Caco-2 (cell line): ENCODE measurements at regions not wholly inside any gene's neighbourhood (a gene's known extent, or its start where the extent isn't known, plus 50 kb on each side); places are given as distances from the start of the nearest gene placed in this dataset.

Experiments
- BruUV-seq: library from RNA; stranded (reverse); fragments of 400-500 nt; replicated peaks from 2 replicates; lab custom pipeline; 2021; lab: Mats Ljungman, UMichigan
- CTCF ChIA-PET: fragments of 300-600 bp; sonication (Branson Sonifier 250); formaldehyde crosslinking; loops from one replicate; lab custom pipeline; 2022; ENCODE audit warnings: antibody characterized with exemption; lab: Charles Lee
- POLR2A ChIA-PET: fragments of 300-600 bp; sonication (Branson Sonifier 250); formaldehyde crosslinking; loops from one replicate; lab custom pipeline; 2022; ENCODE audit warnings: antibody characterized with exemption; lab: Charles Lee
- DNase-seq, 2 experiments: peaks; one replicate each; pipeline versions ENCODE4 v3.0.0 to v3.0.0-alpha.2; 2020 to 2022
- H3K27me3 ChIP-seq: replicated peaks from 2 replicates; pipeline ENCODE4 v1.6.0; 2011; ENCODE audit warnings: low read length; ENCODE audit not compliant: control insufficient read depth, insufficient read depth
- H3K36me3 ChIP-seq: 2 replicates; pipeline ENCODE4 v1.5.1; 2011; ENCODE audit warnings: low read length; ENCODE audit not compliant: control insufficient read depth, insufficient read depth
- H3K4me1 ChIP-seq: fragments of 250-450 bp; sonication (Bioruptor Pico); 2 replicates; pipeline ENCODE4 v1.5.1; 2020; ENCODE audit warnings: mild to moderate bottlenecking
- H3K4me3 ChIP-seq: 2 replicates; pipeline ENCODE4 v1.5.1; 2011; ENCODE audit warnings: low read depth, mild to moderate bottlenecking, control low read depth, low read length
- H3K9me3 ChIP-seq: fragments of 250-450 bp; sonication (Bioruptor Pico); 2 replicates; pipeline ENCODE4 v1.5.1; 2020; ENCODE audit warnings: mild to moderate bottlenecking, moderate library complexity
- H3K27ac Mint-ChIP-seq: one replicate; pipeline ENCODE4 v1.8.0; 2022; ENCODE audit warnings: mixed read lengths; ENCODE audit not compliant: unreplicated experiment
- H3K27me3 Mint-ChIP-seq: one replicate; pipeline ENCODE4 v1.8.0; 2022; ENCODE audit warnings: mixed read lengths; ENCODE audit not compliant: insufficient read depth, unreplicated experiment
- H3K36me3 Mint-ChIP-seq: one replicate; pipeline ENCODE4 v1.8.0; 2022; ENCODE audit warnings: mild to moderate bottlenecking, mixed read lengths; ENCODE audit not compliant: insufficient read depth, unreplicated experiment
- H3K4me1 Mint-ChIP-seq: one replicate; pipeline ENCODE4 v1.8.0; 2022; ENCODE audit warnings: low read depth, mixed read lengths; ENCODE audit not compliant: unreplicated experiment
- H3K4me3 Mint-ChIP-seq: one replicate; pipeline ENCODE4 v1.8.0; 2022; ENCODE audit warnings: mild to moderate bottlenecking, moderate library complexity, mixed read lengths; ENCODE audit not compliant: unreplicated experiment
- H3K9me3 Mint-ChIP-seq: one replicate; pipeline ENCODE4 v1.8.0; 2022; ENCODE audit warnings: mixed read lengths; ENCODE audit not compliant: unreplicated experiment
- intact Hi-C: fragments of 100-400 bp; cut with micrococcal nuclease; formaldehyde crosslinking; loops from one replicate; pipeline ENCODE4 v1.10.0; 2022; ENCODE audit not compliant: unreplicated experiment
- TF ChIP-seq, protein P1 (sequence below), 2 experiments: fragments of 200-600 bp in 1 of 2; IDR thresholded peaks; 1 replicate in 1 of 2; 2 replicates in 1 of 2; pipeline versions ENCODE4 v1.5.1 to v1.8.0; 2011 to 2022; ENCODE audit warnings: antibody characterized with exemption in 1 of 2, control low read depth in 1 of 2, inconsistent platforms in 1 of 2, low read depth in 1 of 2, low read length in 1 of 2, mild to moderate bottlenecking in 1 of 2, moderate library complexity in 1 of 2; ENCODE audit not compliant: insufficient read depth in 1 of 2, severe bottlenecking in 1 of 2, unreplicated experiment in 1 of 2

DNA sequence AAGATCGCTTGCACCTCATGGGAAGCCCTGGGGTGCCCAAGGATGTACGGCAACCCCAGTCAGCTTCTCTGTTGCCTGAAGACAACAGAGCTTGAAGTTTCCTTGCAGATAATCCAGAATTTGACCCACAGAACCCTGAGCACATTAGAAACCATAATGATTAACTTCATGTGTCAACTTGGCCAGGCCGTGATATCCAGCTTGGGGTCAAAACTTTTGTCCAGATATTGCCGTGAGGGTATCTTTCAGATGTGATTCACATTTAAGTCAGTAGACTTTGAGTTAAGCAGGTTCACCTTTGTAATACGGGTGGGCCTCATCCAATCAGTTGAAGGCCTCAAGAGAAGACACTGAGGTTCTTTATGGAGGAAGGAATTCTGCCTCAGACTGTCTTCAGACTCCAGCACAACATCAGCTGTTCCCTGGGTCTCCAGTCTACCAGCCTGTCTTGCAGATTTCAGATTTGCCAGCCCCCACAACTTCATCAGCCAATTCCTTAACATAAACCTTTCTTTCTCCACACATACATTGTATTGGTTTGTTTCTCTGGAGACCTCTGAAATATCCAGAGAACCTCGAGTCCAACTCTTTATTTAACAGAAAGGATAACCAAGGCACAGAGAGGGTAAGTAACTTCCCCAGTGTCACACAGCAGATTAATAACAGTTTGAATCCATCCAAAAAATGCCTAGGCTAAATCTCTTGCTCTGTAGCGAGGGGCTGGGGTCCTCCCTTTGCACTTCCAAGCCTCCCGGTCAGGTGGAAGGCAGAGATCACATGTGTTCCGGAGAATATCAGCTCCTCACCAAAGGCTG is 171.1 kb downstream of the SALL1 start:
- no peak overlapping the region for H3K4me3 ChIP-seq
- H3K36me3 Mint-ChIP-seq = peaks cover 5% of the 10 kb centered on the region
- POLR2A ChIA-PET = no interaction called here
- DNase-seq = no peak
- H3K4me1 ChIP-seq = no peaks in the 10 kb centered on the region; the same call in 1 of the 2 replicates
- no peak overlapping the region for H3K27ac Mint-ChIP-seq
- no peaks in the 10 kb centered on the region; the same call in 1 of the 2 replicates for H3K9me3 ChIP-seq
- intact Hi-C loops = no loop called here
- TF ChIP-seq, protein P1, sequence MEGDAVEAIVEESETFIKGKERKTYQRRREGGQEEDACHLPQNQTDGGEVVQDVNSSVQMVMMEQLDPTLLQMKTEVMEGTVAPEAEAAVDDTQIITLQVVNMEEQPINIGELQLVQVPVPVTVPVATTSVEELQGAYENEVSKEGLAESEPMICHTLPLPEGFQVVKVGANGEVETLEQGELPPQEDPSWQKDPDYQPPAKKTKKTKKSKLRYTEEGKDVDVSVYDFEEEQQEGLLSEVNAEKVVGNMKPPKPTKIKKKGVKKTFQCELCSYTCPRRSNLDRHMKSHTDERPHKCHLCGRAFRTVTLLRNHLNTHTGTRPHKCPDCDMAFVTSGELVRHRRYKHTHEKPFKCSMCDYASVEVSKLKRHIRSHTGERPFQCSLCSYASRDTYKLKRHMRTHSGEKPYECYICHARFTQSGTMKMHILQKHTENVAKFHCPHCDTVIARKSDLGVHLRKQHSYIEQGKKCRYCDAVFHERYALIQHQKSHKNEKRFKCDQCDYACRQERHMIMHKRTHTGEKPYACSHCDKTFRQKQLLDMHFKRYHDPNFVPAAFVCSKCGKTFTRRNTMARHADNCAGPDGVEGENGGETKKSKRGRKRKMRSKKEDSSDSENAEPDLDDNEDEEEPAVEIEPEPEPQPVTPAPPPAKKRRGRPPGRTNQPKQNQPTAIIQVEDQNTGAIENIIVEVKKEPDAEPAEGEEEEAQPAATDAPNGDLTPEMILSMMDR (IDR thresholded peaks at IDR 0.05; ENCODE audit: insufficient read depth in 1 of 2, low read depth in 1 of 2, low read length in 1 of 2, severe bottlenecking in 1 of 2, unreplicated experiment in 1 of 2) = no peak
- CTCF ChIA-PET = no interaction called here
- H3K36me3 ChIP-seq = no peaks in the 10 kb centered on the region
- H3K9me3 Mint-ChIP-seq = no peaks in the 10 kb centered on the region
- no peak overlapping the region for H3K4me3 Mint-ChIP-seq
- no peaks in the 10 kb centered on the region for H3K27me3 ChIP-seq
- H3K27me3 Mint-ChIP-seq = peaks cover 11% of the 10 kb centered on the region
- no TSS peak for BruUV-seq
- H3K4me1 Mint-ChIP-seq = no peaks in the 10 kb centered on the region

DNA sequence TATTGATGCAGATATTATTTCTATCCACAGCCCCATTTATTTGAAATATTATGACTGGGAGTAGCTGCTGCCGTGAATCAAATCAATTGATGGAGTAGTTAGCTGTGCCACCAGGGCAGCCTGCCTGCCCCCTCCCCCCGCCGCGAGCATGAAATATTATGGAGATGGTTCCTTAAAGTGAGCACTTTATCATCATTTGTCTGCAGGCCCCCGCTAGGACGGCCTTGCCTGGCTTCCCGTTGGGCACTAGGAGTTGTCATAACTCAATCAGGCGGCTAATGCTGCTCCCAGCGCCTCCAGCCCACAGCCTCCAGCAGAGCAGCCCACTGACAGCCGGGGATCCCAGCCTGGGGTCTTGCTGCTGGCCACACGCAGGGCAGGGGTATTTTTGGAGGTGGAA is 173.9 kb downstream of the SALL1 start:
- BruUV-seq = no TSS peak
- intact Hi-C loops = no loop called here
- no peak for DNase-seq
- H3K4me1 Mint-ChIP-seq = no peaks in the 10 kb centered on the region
- TF ChIP-seq, protein P1 (IDR thresholded peaks at IDR 0.05; ENCODE audit: insufficient read depth in 1 of 2, low read depth in 1 of 2, low read length in 1 of 2, severe bottlenecking in 1 of 2, unreplicated experiment in 1 of 2) = no peak
- peaks cover 24% of the 10 kb centered on the region for H3K27me3 Mint-ChIP-seq
- CTCF ChIA-PET = no interaction called here
- peaks cover 5% of the 10 kb centered on the region for H3K36me3 Mint-ChIP-seq
- no peak overlapping the region for H3K27ac Mint-ChIP-seq
- no peaks in the 10 kb centered on the region; the same call in 1 of the 2 replicates for H3K4me1 ChIP-seq
- H3K36me3 ChIP-seq = no peaks in the 10 kb centered on the region
- H3K9me3 ChIP-seq = no peaks in the 10 kb centered on the region
- no peaks in the 10 kb centered on the region for H3K27me3 ChIP-seq
- POLR2A ChIA-PET = no interaction called here
- H3K9me3 Mint-ChIP-seq = no peaks in the 10 kb centered on the region
- H3K4me3 ChIP-seq = no peak overlapping the region
- H3K4me3 Mint-ChIP-seq = no peak overlapping the region

DNA sequence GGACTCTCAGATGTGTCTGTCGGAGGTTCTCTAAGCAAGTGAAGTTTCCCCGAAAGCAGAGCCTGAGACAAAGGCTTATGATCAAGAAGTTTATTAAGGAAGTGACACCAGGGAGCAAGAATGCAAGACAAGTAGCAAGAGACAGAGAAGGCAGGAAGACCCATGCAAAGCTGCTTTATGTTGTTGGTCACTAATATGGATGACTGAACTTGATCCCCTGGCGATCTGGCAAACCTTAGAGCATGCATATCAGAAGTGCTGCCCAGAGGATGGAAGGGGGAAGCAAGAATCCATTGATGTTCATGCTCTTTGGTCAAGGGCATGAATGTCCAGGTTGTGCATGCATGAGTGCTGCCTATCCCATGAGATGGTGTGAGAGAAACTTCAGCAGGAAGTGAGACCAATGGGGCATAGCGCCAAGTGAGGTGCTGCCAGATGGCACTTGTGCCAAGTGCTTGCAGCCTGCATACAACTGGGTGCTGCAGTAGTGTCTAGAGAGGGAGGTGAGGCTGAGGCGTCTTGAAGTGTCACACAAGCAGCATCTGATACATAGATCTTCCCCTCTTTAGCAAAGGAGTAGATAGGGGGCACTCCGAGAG is 176.5 kb downstream of the SALL1 start:
- no peaks in the 10 kb centered on the region for H3K9me3 Mint-ChIP-seq
- H3K4me1 Mint-ChIP-seq = no peaks in the 10 kb centered on the region
- ChIA-PET CTCF (no interaction called here), POLR2A (no interaction called here)
- H3K27me3 Mint-ChIP-seq = peaks cover 27% of the 10 kb centered on the region
- Histone ChIP-seq H3K36me3 (no peaks in the 10 kb centered on the region), H3K9me3 (no peaks in the 10 kb centered on the region), H3K4me3 (no peak overlapping the region), H3K4me1 (no peaks in the 10 kb centered on the region; the same call in 1 of the 2 replicates), H3K27me3 (no peaks in the 10 kb centered on the region)
- TF ChIP-seq, protein P1 (IDR thresholded peaks at IDR 0.05; ENCODE audit: insufficient read depth in 1 of 2, low read depth in 1 of 2, low read length in 1 of 2, severe bottlenecking in 1 of 2, unreplicated experiment in 1 of 2) = no peak
- intact Hi-C loops = no loop called here
- no peak overlapping the region for H3K4me3 Mint-ChIP-seq
- no peak overlapping the region for H3K27ac Mint-ChIP-seq
- no TSS peak for BruUV-seq
- H3K36me3 Mint-ChIP-seq = no peaks in the 10 kb centered on the region
- DNase-seq = no peak
